K562 (cell line): ENCODE measurements at regions not wholly inside any gene's neighbourhood (a gene's known extent, or its start where the extent isn't known, plus 50 kb on each side); places are given as distances from the start of the nearest gene placed in this dataset.

ENCODE experiments used
- ATAC-seq: fragments of 200-7000 bp; cut with Tn5 transposase; 3 replicates; pipeline ENCODE4 v1.9.1; 2020; ENCODE audit warnings: moderate library complexity
- BruUV-seq: library from RNA; stranded (reverse); fragments of 400-500 nt; replicated peaks from 2 replicates; lab custom pipeline; 2021; lab: Mats Ljungman, UMichigan
- CTCF ChIA-PET: fragments of 300-600 bp; formaldehyde crosslinking; extraction: SDS; loops from one replicate; lab custom pipeline; 2021; ENCODE audit warnings: low intra/inter-chr PET ratio; lab: Yijun Ruan, JAX
- POLR2A ChIA-PET: fragments of 300-600, 350-650 bp; sonication (Branson Sonifier 250); formaldehyde crosslinking; extraction: SDS; loops from one replicate; lab custom pipeline; 2021; ENCODE audit warnings: antibody characterized with exemption, inconsistent platforms; lab: Yijun Ruan, JAX
- DNase-seq, 4 experiments: peaks; one replicate each; pipeline versions ENCODE4 v3.0.0 to v3.0.0-alpha.2; 2011 to 2018; ENCODE audit warnings: low spot score in 3 of 4, mixed read lengths in 3 of 4; ENCODE audit errors: extremely low read depth in 1 of 4
- FAIRE-seq: peaks from 2 replicates; lab custom pipeline; 2011; peaks lifted over from hg19 to GRCh38; lab: Jason Lieb, UNC
- H2AFZ ChIP-seq: 2 replicates; pipeline ENCODE4 v1.6.0; 2011; ENCODE audit warnings: low read depth, low read length, control low read depth, inconsistent platforms
- H3K27ac ChIP-seq: fragments of 200-600 bp; 3 replicates; pipeline ENCODE4 v1.8.0; 2011; ENCODE audit warnings: low read depth, mild to moderate bottlenecking, control low read depth, inconsistent platforms, low read length, moderate library complexity, mixed read lengths; ENCODE audit errors: extremely low read depth
- H3K27me3 ChIP-seq, 2 experiments: fragments of 300-600 bp in 1 of 2; 2 replicates in 1 of 2; 3 replicates in 1 of 2; pipeline versions ENCODE4 v1.6.0 to v1.8.0; 2011; ENCODE audit warnings: inconsistent platforms in 2 of 2, low read length in 2 of 2, mild to moderate bottlenecking in 1 of 2, mixed read lengths in 1 of 2, moderate library complexity in 1 of 2; ENCODE audit not compliant: control insufficient read depth in 2 of 2, insufficient read depth in 2 of 2
- H3K36me3 ChIP-seq: fragments of 300-600 bp; 3 replicates; pipeline ENCODE4 v1.8.0; 2011; ENCODE audit warnings: mild to moderate bottlenecking, low read length, inconsistent platforms; ENCODE audit not compliant: control insufficient read depth, insufficient read depth
- H3K4me1 ChIP-seq, 2 experiments: fragments of 200-600 bp in 1 of 2; replicated peaks in 1 of 2; 2 replicates in 1 of 2; 3 replicates in 1 of 2; pipeline versions ENCODE4 v1.5.1 to v1.8.0; 2011; ENCODE audit warnings: inconsistent platforms in 2 of 2, low read length in 2 of 2, mild to moderate bottlenecking in 1 of 2, mixed read lengths in 1 of 2, moderate library complexity in 1 of 2; ENCODE audit not compliant: control insufficient read depth in 2 of 2, insufficient read depth in 2 of 2
- H3K4me2 ChIP-seq: 2 replicates; pipeline ENCODE4 v1.6.1; 2011; ENCODE audit warnings: low read length, control low read depth, inconsistent platforms, mixed read lengths; ENCODE audit not compliant: insufficient read depth
- H3K4me3 ChIP-seq: fragments of 200-600 bp; sonication (generic), shearing (Covaris generic); 2 replicates; pipeline ENCODE4 v1.5.1; 2016; ENCODE audit warnings: control low read depth, inconsistent platforms
- H3K79me2 ChIP-seq: fragments of 200-600 bp; 3 replicates; pipeline ENCODE4 v1.8.0; 2011; ENCODE audit warnings: low read length, inconsistent platforms; ENCODE audit not compliant: control insufficient read depth, insufficient read depth
- H3K9ac ChIP-seq, 2 experiments: 2 replicates each; pipeline versions ENCODE4 v1.6.0 to v1.6.1; 2011; ENCODE audit warnings: low read depth in 2 of 2, low read length in 2 of 2, control low read depth in 1 of 2, inconsistent platforms in 1 of 2, mild to moderate bottlenecking in 1 of 2, mixed read lengths in 1 of 2; ENCODE audit not compliant: insufficient read depth in 1 of 2
- H3K9me1 ChIP-seq: one replicate; pipeline ENCODE4 v1.6.0; 2011; ENCODE audit warnings: inconsistent platforms, mild to moderate bottlenecking, low read length, moderate library complexity; ENCODE audit not compliant: control insufficient read depth, insufficient read depth
- H3K9me3 ChIP-seq: replicated peaks from 2 replicates; pipeline ENCODE4 v1.5.1; 2011; ENCODE audit warnings: low read depth, low read length, inconsistent platforms; ENCODE audit not compliant: control insufficient read depth, insufficient read depth
- H4K20me1 ChIP-seq: replicated peaks from 2 replicates; pipeline ENCODE4 v1.6.1; 2011; ENCODE audit warnings: low read length, inconsistent platforms, mixed read lengths; ENCODE audit not compliant: control insufficient read depth, insufficient read depth
- ETV5 ChIP-seq: sonication (generic); formaldehyde crosslinking; IDR thresholded peaks from 2 replicates; pipeline ENCODE4 v1.4.0; 2020; ENCODE audit warnings: low read depth, mild to moderate bottlenecking, missing genetic modification reagents
- FOXK1 ChIP-seq: sonication (generic); formaldehyde crosslinking; IDR thresholded peaks from 2 replicates; pipeline ENCODE4 v1.8.0; 2022; ENCODE audit warnings: missing genetic modification reagents, mild to moderate bottlenecking, borderline replicate concordance
- GTF3C2 ChIP-seq: IDR thresholded peaks from 3 replicates; pipeline ENCODE4 v1.6.1; 2011; ENCODE audit warnings: borderline replicate concordance, mild to moderate bottlenecking, moderate library complexity; ENCODE audit not compliant: insufficient read length; ENCODE audit errors: extremely low read depth
- KAT8 ChIP-seq: fragments of 450-650 bp; IDR thresholded peaks from 2 replicates; pipeline ENCODE4 v1.6.1; 2016; ENCODE audit warnings: low read depth, mild to moderate bottlenecking
- PHF21A ChIP-seq: fragments of 450-650 bp; IDR thresholded peaks from 2 replicates; pipeline ENCODE4 v1.6.1; 2017; ENCODE audit warnings: low read depth, borderline replicate concordance
- SAFB ChIP-seq: fragments of 200-400 bp; formaldehyde crosslinking; IDR thresholded peaks from 2 replicates; pipeline ENCODE4 v1.6.1; 2017; ENCODE audit warnings: low read depth, low read length, borderline replicate concordance
- SIN3A ChIP-seq, 2 experiments: fragments of 150-350 bp in 1 of 2; IDR thresholded peaks; 2 replicates each; pipeline ENCODE4 v1.6.1; 2011 to 2016; ENCODE audit warnings: borderline replicate concordance in 2 of 2, low read depth in 2 of 2, low read length in 2 of 2, mild to moderate bottlenecking in 2 of 2, moderate library complexity in 2 of 2; ENCODE audit not compliant: control insufficient read depth in 1 of 2
- TAF1 ChIP-seq: IDR thresholded peaks from 2 replicates; pipeline ENCODE4 v1.6.1; 2011; ENCODE audit warnings: mild to moderate bottlenecking, low read length, moderate library complexity; ENCODE audit not compliant: insufficient read depth, control insufficient read depth, severe bottlenecking; ENCODE audit errors: extremely low read depth
- U2AF2 ChIP-seq: fragments of 200-400 bp; formaldehyde crosslinking; optimal IDR thresholded peaks from 2 replicates; pipeline ENCODE3; 2017; ENCODE audit warnings: low read depth, mild to moderate bottlenecking, low read length
- ZNF146 ChIP-seq: IDR thresholded peaks from one replicate; pipeline ENCODE4 v1.6.1; 2018; ENCODE audit warnings: missing compliant biosample characterization; ENCODE audit not compliant: unreplicated experiment
- WGBS: fragments of 100-300 bp; shearing (Covaris generic); methylation state at CpG from one replicate; pipeline ENCODE4 v1.1.6; 2016; ENCODE audit warnings: low coverage, mixed read lengths; ENCODE audit not compliant: insufficient coverage; ENCODE audit errors: missing lambda C conversion rate; 5-methylcytosine and 5-hydroxymethylcytosine counted together
- in situ Hi-C: fragments of 300-500 bp; cut with MboI; formaldehyde crosslinking; loops from 4 replicates; pipeline ENCODE4 v1.15.0; 2018; ENCODE audit warnings: inconsistent platforms, mixed read lengths
- intact Hi-C: fragments of 100-400 bp; cut with micrococcal nuclease; formaldehyde crosslinking; loops from 2 replicates; pipeline ENCODE4 v1.14.2; 2022

DNA sequence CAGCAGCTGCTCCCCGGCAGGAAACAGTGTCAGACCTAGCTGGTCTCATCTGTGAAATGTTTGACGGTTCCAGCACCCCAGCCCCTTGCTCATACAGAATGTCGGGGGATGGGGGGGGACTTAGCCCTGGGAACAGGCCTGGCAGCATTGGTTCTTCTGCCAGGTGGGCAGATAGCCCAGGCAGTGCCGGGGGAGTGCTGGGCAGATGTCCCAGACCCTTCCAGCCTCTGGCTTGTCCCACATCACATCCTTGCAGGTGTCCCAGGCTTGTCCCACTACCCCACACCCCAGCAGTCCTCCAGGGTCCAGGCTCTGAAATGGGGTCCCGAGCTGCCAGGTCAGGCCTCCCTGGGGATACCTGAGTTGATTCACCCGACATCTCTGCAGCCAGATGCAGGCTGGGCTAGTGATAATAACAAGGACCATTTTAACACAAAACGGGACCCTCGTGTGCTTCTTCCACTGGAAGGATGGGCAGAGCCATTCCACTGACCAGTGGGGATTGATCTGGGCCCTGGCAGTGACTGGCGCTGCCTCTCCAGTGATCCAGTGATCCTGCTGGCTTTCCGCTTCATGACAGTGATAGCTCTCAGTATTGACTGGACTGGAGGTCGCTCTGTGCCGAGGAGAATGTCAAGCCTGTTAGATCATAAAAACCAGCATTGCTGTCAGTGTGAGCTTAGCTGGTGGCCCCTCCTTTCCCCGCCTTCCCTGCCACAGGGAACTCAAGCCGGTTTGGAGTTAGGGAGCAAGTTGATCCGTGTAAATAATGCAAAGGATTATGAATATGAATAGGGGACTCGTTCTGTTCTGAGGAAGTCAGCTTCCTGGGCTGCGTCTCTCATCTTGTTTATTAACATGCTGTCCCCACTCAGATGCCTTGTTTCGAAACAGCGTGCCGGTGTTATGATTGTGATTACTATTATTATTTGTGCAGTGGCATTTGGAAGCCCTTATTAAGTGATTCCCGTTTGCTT lies 180.6 kb downstream of the AACS start:
- POLR2A ChIA-PET, result no interaction called here
- CTCF ChIA-PET, result interaction anchor here (0.6 kb wide), 1 partner anchor 56 kb away, joined by 3 read pairs; no protein-coding TSS in a partner anchor
- H3K27ac ChIP-seq, result no peak overlapping the region
- in situ Hi-C loops, result no loop called here
- H3K9me1 ChIP-seq, result no peaks in the 10 kb centered on the region
- FAIRE-seq (no peak), DNase-seq (no peak), ATAC-seq (no peak)
- no peaks in the 10 kb centered on the region for H3K9me3 ChIP-seq
- BruUV-seq, result no TSS peak
- H2AFZ ChIP-seq, result no peak overlapping the region
- H3K4me2 ChIP-seq, result no peak overlapping the region
- no peaks in the 10 kb centered on the region for H4K20me1 ChIP-seq
- TF ChIP-seq U2AF2, result no peak
- no peak for TF ChIP-seq SAFB
- TF ChIP-seq ETV5 (CRISPR knock-in tag), result no peak
- TF ChIP-seq SIN3A (IDR thresholded peaks at IDR 0.05; ENCODE audit: borderline replicate concordance in 2 of 2, control insufficient read depth in 1 of 2, low read depth in 2 of 2, low read length in 2 of 2), result no peak
- TF ChIP-seq PHF21A, result no peak
- TF ChIP-seq KAT8, result no peak
- no peak for TF ChIP-seq TAF1
- no peak for TF ChIP-seq GTF3C2
- no peak for TF ChIP-seq FOXK1 (CRISPR knock-in tag)
- no peak for TF ChIP-seq ZNF146 (CRISPR knock-in tag)
- H3K4me3 ChIP-seq, result no peak overlapping the region
- H3K4me1 ChIP-seq, result no peaks in the 10 kb centered on the region
- no peaks in the 10 kb centered on the region for H3K36me3 ChIP-seq
- WGBS, result under 1% methylated on average over 21 of the region's 21 CpGs
- H3K9ac ChIP-seq, result no peak overlapping the region
- peaks cover 16 to 58% of the 10 kb centered on the region in 2 experiments; a peak in 4 of 5 replicates for H3K27me3 ChIP-seq
- no peaks in the 10 kb centered on the region for H3K79me2 ChIP-seq
- intact Hi-C loops, result no loop called here
